GM12878 (cell line): ENCODE measurements at regions not wholly inside any gene's neighbourhood (a gene's known extent, or its start where the extent isn't known, plus 50 kb on each side); places are given as distances from the start of the nearest gene placed in this dataset.

Experiments used
- ATAC-seq: fragments of 200-7000 bp; cut with Tn5 transposase; 3 replicates; pipeline ENCODE4 v1.9.1; 2020; ENCODE audit warnings: mild to moderate bottlenecking, moderate library complexity
- BruUV-seq: library from RNA; stranded (reverse); fragments of 400-500 nt; replicated peaks from 2 replicates; lab custom pipeline; 2021; lab: Mats Ljungman, UMichigan
- CTCF ChIA-PET: fragments of 300-600 bp; sonication (Branson Sonifier 250); formaldehyde crosslinking; extraction: SDS; loops from one replicate; lab custom pipeline; 2021; ENCODE audit warnings: inconsistent platforms; lab: Yijun Ruan, JAX
- POLR2A ChIA-PET: fragments of 350-600 bp; formaldehyde crosslinking; extraction: SDS; loops from one replicate; lab custom pipeline; 2021; ENCODE audit warnings: inconsistent platforms; lab: Charles Lee
- RAD21 ChIA-PET: fragments of 300-600 bp; sonication (Branson Sonifier 250); formaldehyde crosslinking; loops from one replicate; lab custom pipeline; 2023; ENCODE audit warnings: antibody characterized with exemption; ENCODE audit not compliant: unreplicated experiment; lab: Charles Lee
- SMC1A ChIA-PET: fragments of 300-600 bp; sonication (Branson Sonifier 250); formaldehyde crosslinking; loops from one replicate; lab custom pipeline; 2023; ENCODE audit not compliant: unreplicated experiment, uncharacterized antibody; lab: Charles Lee
- DNase-seq: peaks from one replicate; pipeline ENCODE4 v3.0.0-alpha.2; 2011; ENCODE audit warnings: low read depth, low spot score
- FAIRE-seq: peaks from 3 replicates; lab custom pipeline; 2011; peaks lifted over from hg19 to GRCh38; lab: Jason Lieb, UNC
- H2AFZ ChIP-seq: 2 replicates; pipeline ENCODE4 v1.6.0; 2011; ENCODE audit warnings: low read depth, low read length, control low read depth; ENCODE audit not compliant: control insufficient read depth
- H3K27ac ChIP-seq: 2 replicates; pipeline ENCODE4 v1.5.1; 2011; ENCODE audit warnings: control low read depth; ENCODE audit not compliant: control insufficient read depth, insufficient read depth
- H3K27me3 ChIP-seq, 2 experiments: replicated peaks in 1 of 2; 2 replicates each; pipeline versions ENCODE4 v1.6.0 to v1.6.1; 2011; ENCODE audit warnings: low read length in 1 of 2; ENCODE audit not compliant: control insufficient read depth in 2 of 2, insufficient read depth in 2 of 2
- H3K36me3 ChIP-seq, 2 experiments: 2 replicates each; pipeline ENCODE4 v1.5.1; 2011; ENCODE audit warnings: low read length in 1 of 2; ENCODE audit not compliant: control insufficient read depth in 2 of 2, insufficient read depth in 2 of 2
- H3K4me1 ChIP-seq: 2 replicates; pipeline ENCODE4 v1.6.1; 2011; ENCODE audit warnings: mild to moderate bottlenecking, low read length, moderate library complexity, mixed read lengths; ENCODE audit not compliant: control insufficient read depth, insufficient read depth
- H3K4me2 ChIP-seq: 2 replicates; pipeline ENCODE4 v1.6.0; 2011; ENCODE audit warnings: control low read depth; ENCODE audit not compliant: control insufficient read depth, insufficient read depth
- H3K4me3 ChIP-seq: fragments of 200-600 bp; sonication (generic); 2 replicates; pipeline ENCODE4 v1.5.1; 2016
- H3K79me2 ChIP-seq: 2 replicates; pipeline ENCODE4 v1.6.0; 2011; ENCODE audit warnings: low read length; ENCODE audit not compliant: control insufficient read depth, insufficient read depth
- H3K9ac ChIP-seq: 2 replicates; pipeline ENCODE4 v1.8.0; 2011; ENCODE audit warnings: low read length, control low read depth, mixed read lengths; ENCODE audit not compliant: control insufficient read depth, insufficient read depth
- H3K9me3 ChIP-seq: replicated peaks from 3 replicates; pipeline ENCODE4 v1.5.1; 2011; ENCODE audit warnings: mild to moderate bottlenecking, low read length; ENCODE audit not compliant: control insufficient read depth, insufficient read depth
- H4K20me1 ChIP-seq: 2 replicates; pipeline ENCODE4 v1.6.0; 2011; ENCODE audit not compliant: control insufficient read depth, insufficient read depth
- ASH2L ChIP-seq: fragments of 300-600, 200-600 bp; sonication (generic); IDR thresholded peaks from 2 replicates; pipeline ENCODE4 v1.6.1; 2017; ENCODE audit warnings: low read depth, mild to moderate bottlenecking, borderline replicate concordance
- EZH2 ChIP-seq: IDR thresholded peaks from 2 replicates; pipeline ENCODE4 v1.6.1; 2012; ENCODE audit warnings: low read depth, mild to moderate bottlenecking, control low read depth, inconsistent platforms, low read length, borderline replicate concordance; ENCODE audit not compliant: control insufficient read depth
- GABPA ChIP-seq: IDR thresholded peaks from 2 replicates; pipeline ENCODE4 v1.6.1; 2014; ENCODE audit warnings: antibody characterized with exemption, low read depth, mild to moderate bottlenecking, inconsistent platforms
- IRF4 ChIP-seq: IDR thresholded peaks from 2 replicates; pipeline ENCODE4 v1.6.1; 2011; ENCODE audit warnings: low read depth, low read length
- MEF2A ChIP-seq: IDR thresholded peaks from 2 replicates; pipeline ENCODE4 v1.6.1; 2011; ENCODE audit warnings: low read depth, mild to moderate bottlenecking, low read length, moderate library complexity; ENCODE audit not compliant: insufficient read depth
- MTA2 ChIP-seq: fragments of 450-650 bp; IDR thresholded peaks from 2 replicates; pipeline ENCODE4 v1.6.1; 2016; ENCODE audit warnings: low read depth, mild to moderate bottlenecking, moderate library complexity
- MXI1 ChIP-seq: fragments of 150-350 bp; IDR thresholded peaks from 2 replicates; pipeline ENCODE4 v1.6.1; 2011; ENCODE audit warnings: low read depth, mild to moderate bottlenecking, inconsistent platforms, low read length, improper control_type of control experiment
- NBN ChIP-seq: fragments of 450-650 bp; IDR thresholded peaks from 2 replicates; pipeline ENCODE4 v1.6.1; 2016
- POLR2AphosphoS2 ChIP-seq: IDR thresholded peaks from 2 replicates; pipeline ENCODE4 v1.6.1; 2011; ENCODE audit warnings: low read depth, mild to moderate bottlenecking, low read length, improper control_type of control experiment, moderate library complexity
- RB1 ChIP-seq: fragments of 450-650 bp; formaldehyde crosslinking; IDR thresholded peaks from 2 replicates; pipeline ENCODE4 v1.6.1; 2017; ENCODE audit warnings: mild to moderate bottlenecking, borderline replicate concordance
- SIN3A ChIP-seq: IDR thresholded peaks from 2 replicates; pipeline ENCODE4 v1.6.1; 2012; ENCODE audit warnings: low read depth, low read length, improper control_type of control experiment
- SMARCA5 ChIP-seq: fragments of 450-650 bp; IDR thresholded peaks from 2 replicates; pipeline ENCODE4 v1.6.1; 2017; ENCODE audit warnings: mild to moderate bottlenecking
- SREBF2 ChIP-seq: IDR thresholded peaks from 2 replicates; pipeline ENCODE4 v1.6.1; 2012; ENCODE audit warnings: mild to moderate bottlenecking, low read length
- WGBS: methylation state at CpG from one replicate; pipeline ENCODE4 v1.1.6; 2016; ENCODE audit warnings: low lambda C conversion rate; ENCODE audit not compliant: insufficient replicate concordance, insufficient coverage; ENCODE audit errors: missing lambda C conversion rate; 5-methylcytosine and 5-hydroxymethylcytosine counted together
- in situ Hi-C: fragments of 300-500 bp; cut with MboI; formaldehyde crosslinking; loops from 9 replicates; pipeline ENCODE4 v1.14.3; 2018; ENCODE audit warnings: mixed read lengths
- intact Hi-C: fragments of 100-400 bp; cut with micrococcal nuclease; formaldehyde crosslinking; loops from one replicate; pipeline ENCODE4 v1.14.2; 2022; ENCODE audit not compliant: unreplicated experiment
- TF ChIP-seq, protein P1 (sequence below): fragments of 450-650 bp; IDR thresholded peaks from 2 replicates; pipeline ENCODE4 v1.6.1; 2018; ENCODE audit warnings: mild to moderate bottlenecking, low read depth, moderate library complexity; ENCODE audit not compliant: partially characterized antibody
- TF ChIP-seq, protein P2 (sequence below): fragments of 450-650 bp; IDR thresholded peaks from 2 replicates; pipeline ENCODE4 v1.6.1; 2017; ENCODE audit warnings: mild to moderate bottlenecking

GRCh38 chr12:66910366-66910974 lies 231.6 kb upstream of the GRIP1 start:
- no peaks in the 10 kb centered on the region for H3K36me3 ChIP-seq
- H4K20me1 ChIP-seq, result no peaks in the 10 kb centered on the region
- SMC1A ChIA-PET, result interaction anchor here (0.6 kb wide), 1 partner anchor 1299 kb away, joined by 3 read pairs; no protein-coding TSS in a partner anchor
- RAD21 ChIA-PET, result no interaction called here
- no peak overlapping the region for H3K4me3 ChIP-seq
- CTCF ChIA-PET, result interaction anchor here (0.7 to 1.0 kb wide), 2 partner anchors 9 to 25 kb away, joined by 3 read pairs; no protein-coding TSS in a partner anchor
- FAIRE-seq, result no peak
- WGBS, result 41% methylated on average over 7 of the region's 7 CpGs
- no peak for ATAC-seq
- TF ChIP-seq SMARCA5 (no peak), GABPA (no peak), EZH2 (no peak), RB1 (no peak), POLR2AphosphoS2 (no peak), SIN3A (no peak), MTA2 (no peak), NBN (no peak), IRF4 (no peak), ASH2L (no peak), MXI1 (no peak), SREBF2 (no peak), MEF2A (no peak)
- TF ChIP-seq, protein P1, sequence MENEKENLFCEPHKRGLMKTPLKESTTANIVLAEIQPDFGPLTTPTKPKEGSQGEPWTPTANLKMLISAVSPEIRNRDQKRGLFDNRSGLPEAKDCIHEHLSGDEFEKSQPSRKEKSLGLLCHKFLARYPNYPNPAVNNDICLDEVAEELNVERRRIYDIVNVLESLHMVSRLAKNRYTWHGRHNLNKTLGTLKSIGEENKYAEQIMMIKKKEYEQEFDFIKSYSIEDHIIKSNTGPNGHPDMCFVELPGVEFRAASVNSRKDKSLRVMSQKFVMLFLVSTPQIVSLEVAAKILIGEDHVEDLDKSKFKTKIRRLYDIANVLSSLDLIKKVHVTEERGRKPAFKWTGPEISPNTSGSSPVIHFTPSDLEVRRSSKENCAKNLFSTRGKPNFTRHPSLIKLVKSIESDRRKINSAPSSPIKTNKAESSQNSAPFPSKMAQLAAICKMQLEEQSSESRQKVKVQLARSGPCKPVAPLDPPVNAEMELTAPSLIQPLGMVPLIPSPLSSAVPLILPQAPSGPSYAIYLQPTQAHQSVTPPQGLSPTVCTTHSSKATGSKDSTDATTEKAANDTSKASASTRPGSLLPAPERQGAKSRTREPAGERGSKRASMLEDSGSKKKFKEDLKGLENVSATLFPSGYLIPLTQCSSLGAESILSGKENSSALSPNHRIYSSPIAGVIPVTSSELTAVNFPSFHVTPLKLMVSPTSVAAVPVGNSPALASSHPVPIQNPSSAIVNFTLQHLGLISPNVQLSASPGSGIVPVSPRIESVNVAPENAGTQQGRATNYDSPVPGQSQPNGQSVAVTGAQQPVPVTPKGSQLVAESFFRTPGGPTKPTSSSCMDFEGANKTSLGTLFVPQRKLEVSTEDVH, result no peak
- TF ChIP-seq, protein P2, sequence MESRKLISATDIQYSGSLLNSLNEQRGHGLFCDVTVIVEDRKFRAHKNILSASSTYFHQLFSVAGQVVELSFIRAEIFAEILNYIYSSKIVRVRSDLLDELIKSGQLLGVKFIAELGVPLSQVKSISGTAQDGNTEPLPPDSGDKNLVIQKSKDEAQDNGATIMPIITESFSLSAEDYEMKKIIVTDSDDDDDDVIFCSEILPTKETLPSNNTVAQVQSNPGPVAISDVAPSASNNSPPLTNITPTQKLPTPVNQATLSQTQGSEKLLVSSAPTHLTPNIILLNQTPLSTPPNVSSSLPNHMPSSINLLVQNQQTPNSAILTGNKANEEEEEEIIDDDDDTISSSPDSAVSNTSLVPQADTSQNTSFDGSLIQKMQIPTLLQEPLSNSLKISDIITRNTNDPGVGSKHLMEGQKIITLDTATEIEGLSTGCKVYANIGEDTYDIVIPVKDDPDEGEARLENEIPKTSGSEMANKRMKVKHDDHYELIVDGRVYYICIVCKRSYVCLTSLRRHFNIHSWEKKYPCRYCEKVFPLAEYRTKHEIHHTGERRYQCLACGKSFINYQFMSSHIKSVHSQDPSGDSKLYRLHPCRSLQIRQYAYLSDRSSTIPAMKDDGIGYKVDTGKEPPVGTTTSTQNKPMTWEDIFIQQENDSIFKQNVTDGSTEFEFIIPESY, result no peak
- TF ChIP-seq, all 136 proteins: peak for 0
- no peaks in the 10 kb centered on the region for H3K9me3 ChIP-seq
- no peak overlapping the region for H2AFZ ChIP-seq
- H3K9ac ChIP-seq, result no peak overlapping the region
- H3K79me2 ChIP-seq, result no peaks in the 10 kb centered on the region
- POLR2A ChIA-PET, result no interaction called here
- H3K27ac ChIP-seq, result no peak overlapping the region
- intact Hi-C loops, result no loop called here
- no peak for DNase-seq
- no peaks in the 10 kb centered on the region for H3K27me3 ChIP-seq
- in situ Hi-C loops, result no loop called here
- no TSS peak for BruUV-seq
- no peaks in the 10 kb centered on the region for H3K4me1 ChIP-seq
- H3K4me2 ChIP-seq, result no peak overlapping the region
